ENCODE measurements at regions not wholly inside any gene's neighbourhood (a gene's known extent, or its start where the extent isn't known, plus 50 kb on each side); places are given as distances from the start of the nearest gene placed in this dataset.

GRCh38 chr5:3209918-3210317 is 385.7 kb upstream of the IRX1 start:
- Mint-ChIP-seq H3K4me1 (no peaks in the 10 kb centered on the region), H3K27ac (no peak overlapping the region), H3K9me3 (peaks cover 3 to 24% (median 17%) of the 10 kb centered on the region in 7 donors), H3K4me3 (no peak overlapping the region), H3K27me3 (ENCODE audit: low read depth in 3 of 3) (no peaks in the 10 kb centered on the region), H3K36me3 (no peaks in the 10 kb centered on the region)
- no peak overlapping the region for H3K4me2 ChIP-seq (replicated peaks; ENCODE audit: extremely low read depth, low read length, poor library complexity, severe bottlenecking)
- H2AFZ ChIP-seq (ENCODE audit: insufficient read depth, low read depth, low read length, poor library complexity, severe bottlenecking): no peak overlapping the region
- no peaks in the 10 kb centered on the region for H4K20me1 ChIP-seq (ENCODE audit: insufficient read depth, low read length)
- no peak for DNase-seq
- H3K79me2 ChIP-seq (ENCODE audit: insufficient read depth, low read length): no peaks in the 10 kb centered on the region
- no peak for TF ChIP-seq CTCF (IDR thresholded peaks at IDR 0.05)
- H3K9me3 ChIP-seq (replicated peaks in 1 of 2; ENCODE audit: control insufficient read depth in 1 of 2, insufficient read depth in 1 of 2, low read length in 2 of 2): peaks cover 23 to 31% of the 10 kb centered on the region in 2 donors
- H3K4me3 ChIP-seq (replicated peaks in 1 of 3; ENCODE audit: low read depth in 2 of 3, low read length in 3 of 3): no peak overlapping the region
- 90% methylated on average over 2 of the region's 5 CpGs for WGBS (ENCODE audit: insufficient coverage)
- H3K4me1 ChIP-seq (ENCODE audit: control insufficient read depth in 1 of 2, insufficient read depth in 2 of 2, low read length in 2 of 2): no peaks in the 10 kb centered on the region
- H3K27me3 ChIP-seq (ENCODE audit: control insufficient read depth in 2 of 2, insufficient read depth in 2 of 2, low read length in 2 of 2): no peaks in the 10 kb centered on the region
- H3K36me3 ChIP-seq (replicated peaks in 1 of 2; ENCODE audit: control insufficient read depth in 1 of 2, insufficient read depth in 2 of 2, low read length in 2 of 2): no peaks in the 10 kb centered on the region
- H3K9ac ChIP-seq (ENCODE audit: insufficient read depth, low read length, poor library complexity, severe bottlenecking): no peak overlapping the region
- no peak overlapping the region for H3K27ac ChIP-seq (ENCODE audit: low read depth in 1 of 2, low read length in 2 of 2)
- intact Hi-C loops (cut with micrococcal nuclease): no loop called here

- Mint-ChIP-seq H3K36me3 (no peaks in the 10 kb centered on the region), H3K4me3 (no peak overlapping the region), H3K27me3 (ENCODE audit: low read depth in 3 of 3) (peaks cover 5 to 8% (median 5%) of the 10 kb centered on the region in 3 donors), H3K27ac (peak overlapping the region in 1 of 7 donors; percentile 9), H3K4me1 (no peaks in the 10 kb centered on the region), H3K9me3 (peaks cover 3 to 22% (median 6%) of the 10 kb centered on the region in 7 donors)
- no peak overlapping the region for H3K9ac ChIP-seq (ENCODE audit: insufficient read depth, low read length, poor library complexity, severe bottlenecking)
- intact Hi-C loops (cut with micrococcal nuclease): no loop called here
- no peak overlapping the region for H3K4me3 ChIP-seq (replicated peaks in 1 of 3; ENCODE audit: low read depth in 2 of 3, low read length in 3 of 3)
- peaks cover 18 to 20% of the 10 kb centered on the region in 2 donors for H3K9me3 ChIP-seq (replicated peaks in 1 of 2; ENCODE audit: control insufficient read depth in 1 of 2, insufficient read depth in 1 of 2, low read length in 2 of 2)
- no peaks in the 10 kb centered on the region for H3K36me3 ChIP-seq (replicated peaks in 1 of 2; ENCODE audit: control insufficient read depth in 1 of 2, insufficient read depth in 2 of 2, low read length in 2 of 2)
- no peaks in the 10 kb centered on the region for H3K4me1 ChIP-seq (ENCODE audit: control insufficient read depth in 1 of 2, insufficient read depth in 2 of 2, low read length in 2 of 2)
- DNase-seq: no peak
- H3K4me2 ChIP-seq (replicated peaks; ENCODE audit: extremely low read depth, low read length, poor library complexity, severe bottlenecking): no peak overlapping the region
- no peak overlapping the region for H3K27ac ChIP-seq (ENCODE audit: low read depth in 1 of 2, low read length in 2 of 2)
- WGBS (ENCODE audit: insufficient coverage): 91% methylated on average over 7 of the region's 13 CpGs
- peaks cover 0 to 8% of the 10 kb centered on the region in 2 donors for H3K27me3 ChIP-seq (ENCODE audit: control insufficient read depth in 2 of 2, insufficient read depth in 2 of 2, low read length in 2 of 2)
- no peak overlapping the region for H2AFZ ChIP-seq (ENCODE audit: insufficient read depth, low read depth, low read length, poor library complexity, severe bottlenecking)
- H3K79me2 ChIP-seq (ENCODE audit: insufficient read depth, low read length): no peaks in the 10 kb centered on the region
- TF ChIP-seq CTCF (IDR thresholded peaks at IDR 0.05): no peak
- no peaks in the 10 kb centered on the region for H4K20me1 ChIP-seq (ENCODE audit: insufficient read depth, low read length)
Observed at GRCh38 chr5:3202570-3202969, 393.1 kb upstream of the IRX1 start.
